ENCODE measurements at regions not wholly inside any gene's neighbourhood (a gene's known extent, or its start where the extent isn't known, plus 50 kb on each side); places are given as distances from the start of the nearest gene placed in this dataset.

DNA sequence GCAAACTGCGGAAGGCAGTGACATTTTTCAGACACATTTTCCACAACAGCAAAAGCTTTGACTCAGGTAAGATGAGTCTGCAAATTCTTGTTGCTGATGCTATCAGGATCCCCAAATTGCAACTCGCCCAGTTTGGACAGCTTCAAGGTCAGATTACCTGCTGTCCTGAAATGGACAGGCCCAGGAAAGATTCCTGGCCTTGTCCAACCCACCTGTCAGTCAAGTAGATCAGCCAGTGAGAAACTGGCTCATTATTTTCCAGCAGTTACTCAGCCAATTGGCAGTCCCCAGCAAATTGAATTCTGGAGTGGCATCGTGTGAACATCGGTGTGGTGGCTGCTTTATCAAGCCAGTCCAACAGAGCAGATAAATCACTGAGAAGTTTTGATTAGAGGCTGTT is 84.5 kb upstream of the SNAP25 start:
- no peak for TF ChIP-seq POLR2A (IDR thresholded peaks at IDR 0.05)
- TF ChIP-seq, protein P1, sequence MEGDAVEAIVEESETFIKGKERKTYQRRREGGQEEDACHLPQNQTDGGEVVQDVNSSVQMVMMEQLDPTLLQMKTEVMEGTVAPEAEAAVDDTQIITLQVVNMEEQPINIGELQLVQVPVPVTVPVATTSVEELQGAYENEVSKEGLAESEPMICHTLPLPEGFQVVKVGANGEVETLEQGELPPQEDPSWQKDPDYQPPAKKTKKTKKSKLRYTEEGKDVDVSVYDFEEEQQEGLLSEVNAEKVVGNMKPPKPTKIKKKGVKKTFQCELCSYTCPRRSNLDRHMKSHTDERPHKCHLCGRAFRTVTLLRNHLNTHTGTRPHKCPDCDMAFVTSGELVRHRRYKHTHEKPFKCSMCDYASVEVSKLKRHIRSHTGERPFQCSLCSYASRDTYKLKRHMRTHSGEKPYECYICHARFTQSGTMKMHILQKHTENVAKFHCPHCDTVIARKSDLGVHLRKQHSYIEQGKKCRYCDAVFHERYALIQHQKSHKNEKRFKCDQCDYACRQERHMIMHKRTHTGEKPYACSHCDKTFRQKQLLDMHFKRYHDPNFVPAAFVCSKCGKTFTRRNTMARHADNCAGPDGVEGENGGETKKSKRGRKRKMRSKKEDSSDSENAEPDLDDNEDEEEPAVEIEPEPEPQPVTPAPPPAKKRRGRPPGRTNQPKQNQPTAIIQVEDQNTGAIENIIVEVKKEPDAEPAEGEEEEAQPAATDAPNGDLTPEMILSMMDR (IDR thresholded peaks at IDR 0.05), result no peak
